Lower leg skin (tissue), 3 donors: ENCODE measurements at regions not wholly inside any gene's neighbourhood (a gene's known extent, or its start where the extent isn't known, plus 50 kb on each side); places are given as distances from the start of the nearest gene placed in this dataset.
"Not testable (repeated sequence)": the region's sequence is repeated elsewhere in the genome, so short reads cannot be mapped to it uniquely, and the experiment has no call there.

Experiments used
- CTCF ChIP-seq, 3 donors: fragments of 450-650 bp; IDR thresholded peaks; one replicate each; pipeline ENCODE4 v1.5.1; 2016; ENCODE audit warnings: antibody characterized with exemption in 3 of 3, mild to moderate bottlenecking in 3 of 3, moderate library complexity in 2 of 3
- POLR2A ChIP-seq, 2 donors: fragments of 450-650 bp; IDR thresholded peaks; one replicate each; pipeline ENCODE4 v1.6.1; 2016 to 2017; ENCODE audit warnings: antibody characterized with exemption in 2 of 2, mild to moderate bottlenecking in 1 of 2, moderate library complexity in 1 of 2

GRCh38 chr15:21148136-21148535 is 282.0 kb upstream of the POTEB2 start:
- TF ChIP-seq CTCF, POLR2A (IDR thresholded peaks at IDR 0.05): not testable (repeated sequence)
